ENCODE measurements at regions not wholly inside any gene's neighbourhood (a gene's known extent, or its start where the extent isn't known, plus 50 kb on each side); places are given as distances from the start of the nearest gene placed in this dataset.

DNA sequence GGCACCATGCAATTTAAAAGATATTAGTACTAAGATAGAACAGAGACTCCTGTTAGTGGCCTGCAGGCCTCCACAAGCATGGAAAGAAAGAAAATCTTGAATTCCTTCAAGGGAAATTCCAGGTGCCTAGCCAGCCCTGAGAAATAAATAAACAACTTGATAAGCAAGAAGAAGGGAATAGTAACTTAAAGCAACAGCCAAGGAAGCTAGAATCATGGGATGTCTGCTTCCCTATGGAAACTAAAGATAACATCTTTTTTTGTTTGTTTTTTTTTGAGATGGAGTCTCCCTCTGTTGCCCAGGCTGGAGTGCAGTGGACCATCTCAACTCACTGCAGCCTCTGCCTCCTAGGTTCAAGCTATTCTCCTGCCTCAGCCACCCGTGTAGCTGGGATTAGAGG is 128.6 kb downstream of the SKIDA1 start:
- ChIA-PET CTCF (interaction anchor here (0.9 kb wide), 1 partner anchor 118 kb away, joined by 3 read pairs; no protein-coding TSS in a partner anchor), POLR2A (interaction anchor here (0.7 kb wide), 1 partner anchor 31 kb away, joined by 3 read pairs; no protein-coding TSS in a partner anchor)
- Mint-ChIP-seq H3K36me3 (ENCODE audit: insufficient read depth, unreplicated experiment) (peaks cover 5% of the 10 kb centered on the region), H3K27me3 (ENCODE audit: insufficient read depth, unreplicated experiment) (no peaks in the 10 kb centered on the region), H3K27ac (ENCODE audit: low read depth, unreplicated experiment) (no peak overlapping the region), H3K9me3 (ENCODE audit: unreplicated experiment) (no peaks in the 10 kb centered on the region), H3K4me1 (ENCODE audit: insufficient read depth, unreplicated experiment) (peaks cover 17% of the 10 kb centered on the region), H3K4me3 (ENCODE audit: unreplicated experiment) (no peak overlapping the region)
- no peak for DNase-seq (ENCODE audit: unreplicated experiment)
- TF ChIP-seq, protein P1, sequence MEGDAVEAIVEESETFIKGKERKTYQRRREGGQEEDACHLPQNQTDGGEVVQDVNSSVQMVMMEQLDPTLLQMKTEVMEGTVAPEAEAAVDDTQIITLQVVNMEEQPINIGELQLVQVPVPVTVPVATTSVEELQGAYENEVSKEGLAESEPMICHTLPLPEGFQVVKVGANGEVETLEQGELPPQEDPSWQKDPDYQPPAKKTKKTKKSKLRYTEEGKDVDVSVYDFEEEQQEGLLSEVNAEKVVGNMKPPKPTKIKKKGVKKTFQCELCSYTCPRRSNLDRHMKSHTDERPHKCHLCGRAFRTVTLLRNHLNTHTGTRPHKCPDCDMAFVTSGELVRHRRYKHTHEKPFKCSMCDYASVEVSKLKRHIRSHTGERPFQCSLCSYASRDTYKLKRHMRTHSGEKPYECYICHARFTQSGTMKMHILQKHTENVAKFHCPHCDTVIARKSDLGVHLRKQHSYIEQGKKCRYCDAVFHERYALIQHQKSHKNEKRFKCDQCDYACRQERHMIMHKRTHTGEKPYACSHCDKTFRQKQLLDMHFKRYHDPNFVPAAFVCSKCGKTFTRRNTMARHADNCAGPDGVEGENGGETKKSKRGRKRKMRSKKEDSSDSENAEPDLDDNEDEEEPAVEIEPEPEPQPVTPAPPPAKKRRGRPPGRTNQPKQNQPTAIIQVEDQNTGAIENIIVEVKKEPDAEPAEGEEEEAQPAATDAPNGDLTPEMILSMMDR (IDR thresholded peaks at IDR 0.05; ENCODE audit: unreplicated experiment) = no peak
- intact Hi-C loops (cut with micrococcal nuclease) = no loop called here
- no TSS peak for BruUV-seq (replicated peaks)

DNA sequence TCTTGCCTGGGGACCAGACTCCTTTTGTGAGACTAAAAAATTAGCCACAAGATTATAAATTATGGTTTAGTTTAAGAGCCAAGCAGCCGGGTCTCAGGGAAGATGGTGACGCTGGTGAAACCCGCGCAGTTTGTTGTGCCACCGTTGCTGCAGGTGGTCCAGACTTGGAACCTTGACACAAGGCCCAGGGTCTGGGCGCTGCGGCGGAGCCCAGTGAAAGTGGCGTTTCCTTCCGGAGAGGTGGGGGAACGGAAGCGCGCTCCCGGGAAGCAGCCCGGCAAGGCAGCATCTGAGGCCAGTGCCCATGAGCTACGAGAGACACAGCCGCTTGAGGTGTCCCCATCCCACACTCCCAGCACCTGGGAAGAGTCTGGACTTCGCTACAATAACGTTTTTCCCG is 131.6 kb downstream of the SKIDA1 start:
- Mint-ChIP-seq H3K27me3 (ENCODE audit: insufficient read depth, unreplicated experiment) (no peaks in the 10 kb centered on the region), H3K4me1 (ENCODE audit: insufficient read depth, unreplicated experiment) (peaks cover 5% of the 10 kb centered on the region), H3K9me3 (ENCODE audit: unreplicated experiment) (no peaks in the 10 kb centered on the region), H3K27ac (ENCODE audit: low read depth, unreplicated experiment) (no peak overlapping the region), H3K36me3 (ENCODE audit: insufficient read depth, unreplicated experiment) (no peaks in the 10 kb centered on the region), H3K4me3 (ENCODE audit: unreplicated experiment) (no peak overlapping the region)
- CTCF ChIA-PET = no interaction called here
- intact Hi-C loops (cut with micrococcal nuclease) = no loop called here
- BruUV-seq (replicated peaks) = no TSS peak
- TF ChIP-seq, protein P1 (IDR thresholded peaks at IDR 0.05; ENCODE audit: unreplicated experiment) = no peak
- POLR2A ChIA-PET = interaction anchor here (2.2 kb wide), 1 partner anchor 30 kb away, joined by 8 read pairs; no protein-coding TSS in a partner anchor
- no peak for DNase-seq (ENCODE audit: unreplicated experiment)

DNA sequence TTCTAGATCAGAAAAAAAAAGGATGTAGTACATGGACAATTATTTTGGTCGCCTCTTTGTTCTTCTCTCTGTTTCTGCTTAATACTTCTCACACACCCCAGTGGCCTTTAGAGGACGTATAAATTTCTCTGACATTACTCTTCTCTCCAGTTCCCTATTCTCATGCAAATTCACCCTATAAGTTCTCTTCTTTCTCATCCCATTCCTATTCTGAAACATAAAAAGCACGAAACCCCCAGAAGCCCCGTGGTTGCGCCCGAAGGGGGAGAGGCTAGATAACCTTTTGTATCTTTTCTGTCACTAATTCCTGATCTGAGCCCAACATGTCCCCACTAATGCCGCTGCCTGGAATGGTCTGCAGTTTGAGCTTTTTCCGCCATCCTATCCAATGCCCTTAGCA is 136.9 kb downstream of the SKIDA1 start:
- Mint-ChIP-seq H3K27me3 (ENCODE audit: insufficient read depth, unreplicated experiment) (no peaks in the 10 kb centered on the region), H3K4me3 (ENCODE audit: unreplicated experiment) (no peak overlapping the region), H3K9me3 (ENCODE audit: unreplicated experiment) (no peaks in the 10 kb centered on the region), H3K4me1 (ENCODE audit: insufficient read depth, unreplicated experiment) (peaks cover 6% of the 10 kb centered on the region), H3K36me3 (ENCODE audit: insufficient read depth, unreplicated experiment) (no peaks in the 10 kb centered on the region), H3K27ac (ENCODE audit: low read depth, unreplicated experiment) (no peak overlapping the region)
- no peak for DNase-seq (ENCODE audit: unreplicated experiment)
- TF ChIP-seq, protein P1 (IDR thresholded peaks at IDR 0.05; ENCODE audit: unreplicated experiment) = no peak
- no TSS peak for BruUV-seq (replicated peaks)
- ChIA-PET CTCF (interaction anchor here (0.6 kb wide), 1 partner anchor 70 kb away, joined by 3 read pairs; no protein-coding TSS in a partner anchor), POLR2A (interaction anchor here (0.6 to 0.7 kb wide), 2 partner anchors 16 to 212 kb away, joined by 3 read pairs; no protein-coding TSS in a partner anchor)
- intact Hi-C loops (cut with micrococcal nuclease) = no loop called here

DNA sequence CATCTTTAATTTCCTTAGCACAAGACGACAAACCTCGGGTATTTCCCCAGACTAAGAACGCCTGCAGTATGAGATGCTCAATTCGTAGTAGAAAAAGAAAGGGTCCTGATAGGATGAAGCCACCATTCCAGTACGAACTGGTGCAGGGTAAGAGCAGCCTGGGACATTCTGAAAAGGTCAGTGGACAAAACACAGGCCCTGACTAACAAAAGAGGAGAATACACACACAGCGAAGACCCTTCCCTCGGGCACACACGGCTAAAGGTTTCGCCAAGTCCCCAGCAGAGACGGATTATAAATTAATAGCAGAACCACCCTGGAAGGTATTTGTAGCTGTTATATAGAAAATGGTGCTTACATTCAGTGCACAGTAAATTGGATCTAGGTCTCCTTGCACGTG is 137.6 kb downstream of the SKIDA1 start:
- H3K27ac Mint-ChIP-seq (ENCODE audit: low read depth, unreplicated experiment) = no peak overlapping the region
- ChIA-PET CTCF (interaction anchor here (0.6 kb wide), 1 partner anchor 69 kb away, joined by 3 read pairs; no protein-coding TSS in a partner anchor), POLR2A (no interaction called here)
- TF ChIP-seq, protein P1 (IDR thresholded peaks at IDR 0.05; ENCODE audit: unreplicated experiment) = no peak
- H3K27me3 Mint-ChIP-seq (ENCODE audit: insufficient read depth, unreplicated experiment) = no peaks in the 10 kb centered on the region
- H3K4me3 Mint-ChIP-seq (ENCODE audit: unreplicated experiment) = no peak overlapping the region
- H3K4me1 Mint-ChIP-seq (ENCODE audit: insufficient read depth, unreplicated experiment) = peaks cover 6% of the 10 kb centered on the region
- no peaks in the 10 kb centered on the region for H3K36me3 Mint-ChIP-seq (ENCODE audit: insufficient read depth, unreplicated experiment)
- no peaks in the 10 kb centered on the region for H3K9me3 Mint-ChIP-seq (ENCODE audit: unreplicated experiment)
- intact Hi-C loops (cut with micrococcal nuclease) = no loop called here
- DNase-seq (ENCODE audit: unreplicated experiment) = no peak
- no TSS peak for BruUV-seq (replicated peaks)

Measured in MCF 10A (cell line).